Nephron progenitor cell (in vitro differentiated cells): ENCODE measurements at regions not wholly inside any gene's neighbourhood (a gene's known extent, or its start where the extent isn't known, plus 50 kb on each side); places are given as distances from the start of the nearest gene placed in this dataset.

Experiments used
- DNase-seq: peaks from one replicate; pipeline ENCODE4 v3.0.0; 2021
- H3K27ac Mint-ChIP-seq: 2 replicates; pipeline ENCODE4 v1.8.0; 2021; ENCODE audit warnings: mild to moderate bottlenecking, moderate library complexity, mixed read lengths
- H3K27me3 Mint-ChIP-seq: 2 replicates; pipeline ENCODE4 v1.8.0; 2021; ENCODE audit warnings: mild to moderate bottlenecking, low read depth, mixed read lengths; ENCODE audit not compliant: poor library complexity
- H3K36me3 Mint-ChIP-seq: 2 replicates; pipeline ENCODE4 v1.8.0; 2021; ENCODE audit warnings: low read depth, mixed read lengths
- H3K4me1 Mint-ChIP-seq: 2 replicates; pipeline ENCODE4 v1.8.0; 2021; ENCODE audit warnings: mixed read lengths
- H3K4me3 Mint-ChIP-seq: 2 replicates; pipeline ENCODE4 v1.8.0; 2021; ENCODE audit warnings: mild to moderate bottlenecking, moderate library complexity, mixed read lengths
- H3K9me3 Mint-ChIP-seq: 2 replicates; pipeline ENCODE4 v1.8.0; 2021; ENCODE audit warnings: mild to moderate bottlenecking, moderate library complexity, mixed read lengths
- TF ChIP-seq, protein P1 (sequence below): fragments of 200-600 bp; sonication (generic); IDR thresholded peaks from 2 replicates; pipeline ENCODE4 v1.5.0; 2021; ENCODE audit warnings: antibody characterized with exemption

DNA sequence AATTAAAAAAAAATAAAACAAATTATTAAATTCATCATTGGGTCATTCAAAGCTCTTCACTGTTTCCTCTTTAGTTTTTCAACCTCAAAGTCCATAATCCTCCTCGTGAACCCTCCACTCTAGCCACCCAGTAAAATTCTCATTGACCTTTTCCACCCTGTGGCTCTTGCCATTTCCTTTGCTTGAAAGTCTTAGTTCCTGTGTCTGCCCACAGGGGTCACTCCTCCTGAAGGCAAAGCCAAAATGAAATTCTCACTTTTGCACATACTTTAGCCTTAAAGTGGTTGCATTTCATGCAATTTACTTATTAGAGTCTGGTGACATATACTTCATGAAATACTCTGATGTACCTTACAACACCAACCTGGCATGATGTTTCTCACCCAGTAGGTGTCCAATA, 263.7 kb downstream of the BMP2 start:
- H3K27ac Mint-ChIP-seq = no peak overlapping the region
- DNase-seq = no peak
- H3K27me3 Mint-ChIP-seq = no peaks in the 10 kb centered on the region
- no peak overlapping the region for H3K4me3 Mint-ChIP-seq
- TF ChIP-seq, protein P1, sequence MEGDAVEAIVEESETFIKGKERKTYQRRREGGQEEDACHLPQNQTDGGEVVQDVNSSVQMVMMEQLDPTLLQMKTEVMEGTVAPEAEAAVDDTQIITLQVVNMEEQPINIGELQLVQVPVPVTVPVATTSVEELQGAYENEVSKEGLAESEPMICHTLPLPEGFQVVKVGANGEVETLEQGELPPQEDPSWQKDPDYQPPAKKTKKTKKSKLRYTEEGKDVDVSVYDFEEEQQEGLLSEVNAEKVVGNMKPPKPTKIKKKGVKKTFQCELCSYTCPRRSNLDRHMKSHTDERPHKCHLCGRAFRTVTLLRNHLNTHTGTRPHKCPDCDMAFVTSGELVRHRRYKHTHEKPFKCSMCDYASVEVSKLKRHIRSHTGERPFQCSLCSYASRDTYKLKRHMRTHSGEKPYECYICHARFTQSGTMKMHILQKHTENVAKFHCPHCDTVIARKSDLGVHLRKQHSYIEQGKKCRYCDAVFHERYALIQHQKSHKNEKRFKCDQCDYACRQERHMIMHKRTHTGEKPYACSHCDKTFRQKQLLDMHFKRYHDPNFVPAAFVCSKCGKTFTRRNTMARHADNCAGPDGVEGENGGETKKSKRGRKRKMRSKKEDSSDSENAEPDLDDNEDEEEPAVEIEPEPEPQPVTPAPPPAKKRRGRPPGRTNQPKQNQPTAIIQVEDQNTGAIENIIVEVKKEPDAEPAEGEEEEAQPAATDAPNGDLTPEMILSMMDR = no peak
- no peaks in the 10 kb centered on the region for H3K4me1 Mint-ChIP-seq
- peaks cover 5% of the 10 kb centered on the region for H3K36me3 Mint-ChIP-seq
- H3K9me3 Mint-ChIP-seq = peaks cover 12% of the 10 kb centered on the region

DNA sequence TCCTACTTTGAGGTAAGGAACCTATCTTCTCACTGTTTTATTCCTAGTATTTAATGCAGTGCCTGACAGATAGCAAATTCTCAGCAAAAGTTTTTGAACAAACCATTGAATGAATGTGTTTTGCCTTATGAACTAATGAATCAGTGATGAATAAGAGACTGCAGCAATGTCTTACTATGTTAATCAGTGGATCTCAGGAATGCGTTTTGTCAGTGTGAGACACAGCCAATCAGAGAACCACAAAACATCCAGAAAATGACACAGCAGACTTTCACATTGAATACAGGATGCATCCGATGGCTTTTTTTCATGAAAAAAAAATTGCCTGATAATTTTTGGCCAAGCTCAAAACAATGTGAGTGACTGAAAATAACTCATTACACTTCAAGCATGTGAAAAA, 270.5 kb downstream of the BMP2 start:
- Mint-ChIP-seq H3K27ac (no peak overlapping the region), H3K9me3 (peaks cover 12% of the 10 kb centered on the region), H3K4me1 (no peaks in the 10 kb centered on the region), H3K36me3 (peaks cover 5% of the 10 kb centered on the region), H3K27me3 (no peaks in the 10 kb centered on the region), H3K4me3 (no peak overlapping the region)
- DNase-seq = no peak
- TF ChIP-seq, protein P1 = no peak

DNA sequence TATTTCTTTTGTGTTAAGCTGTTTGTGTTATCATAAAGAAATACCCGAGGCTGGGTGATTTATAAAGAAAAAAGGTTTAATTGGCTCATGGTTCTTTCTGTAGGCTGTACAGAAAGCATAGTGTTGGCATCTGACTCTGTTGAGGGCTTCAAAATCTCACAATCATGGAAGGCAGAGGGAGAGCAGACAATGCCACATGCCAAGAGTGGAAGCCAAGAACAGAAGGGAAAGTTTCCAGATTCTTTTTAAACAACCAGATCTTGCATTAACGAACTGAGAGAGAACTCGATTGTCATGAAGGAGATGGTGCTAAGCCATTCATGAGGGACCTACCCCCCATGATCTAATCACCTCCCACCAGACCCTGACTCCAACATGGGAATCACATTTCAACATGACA, 290.1 kb downstream of the BMP2 start:
- H3K9me3 Mint-ChIP-seq = no peaks in the 10 kb centered on the region
- H3K4me1 Mint-ChIP-seq = no peaks in the 10 kb centered on the region
- no peaks in the 10 kb centered on the region for H3K27me3 Mint-ChIP-seq
- no peak for DNase-seq
- TF ChIP-seq, protein P1 = no peak
- no peak overlapping the region for H3K4me3 Mint-ChIP-seq
- no peak overlapping the region for H3K27ac Mint-ChIP-seq
- no peaks in the 10 kb centered on the region for H3K36me3 Mint-ChIP-seq

- no peak for DNase-seq
- H3K36me3 Mint-ChIP-seq = no peaks in the 10 kb centered on the region
- H3K4me1 Mint-ChIP-seq = no peaks in the 10 kb centered on the region
- TF ChIP-seq, protein P1 = no peak
- H3K9me3 Mint-ChIP-seq = peaks cover 12% of the 10 kb centered on the region
- H3K27me3 Mint-ChIP-seq = no peaks in the 10 kb centered on the region
- H3K4me3 Mint-ChIP-seq = no peak overlapping the region
- no peak overlapping the region for H3K27ac Mint-ChIP-seq
Measured at GRCh38 chr20:7078804-7079203, 311.3 kb downstream of the BMP2 start.

GRCh38 chr20:7080472-7080871, 313.0 kb downstream of the BMP2 start:
- TF ChIP-seq, protein P1 = no peak
- H3K4me1 Mint-ChIP-seq = peaks cover 5% of the 10 kb centered on the region
- no peak overlapping the region for H3K4me3 Mint-ChIP-seq
- H3K36me3 Mint-ChIP-seq = no peaks in the 10 kb centered on the region
- DNase-seq = no peak
- no peak overlapping the region for H3K27ac Mint-ChIP-seq
- peaks cover 12% of the 10 kb centered on the region for H3K9me3 Mint-ChIP-seq
- no peaks in the 10 kb centered on the region for H3K27me3 Mint-ChIP-seq

- DNase-seq = no peak
- TF ChIP-seq, protein P1 = no peak
- no peak overlapping the region for H3K27ac Mint-ChIP-seq
- peaks cover 19% of the 10 kb centered on the region for H3K4me1 Mint-ChIP-seq
- peaks cover 6% of the 10 kb centered on the region for H3K9me3 Mint-ChIP-seq
- H3K36me3 Mint-ChIP-seq = no peaks in the 10 kb centered on the region
- H3K4me3 Mint-ChIP-seq = no peak overlapping the region
- H3K27me3 Mint-ChIP-seq = peaks cover 4% of the 10 kb centered on the region
Measured at GRCh38 chr20:7085467-7085866, 318.0 kb downstream of the BMP2 start.
